ENCODE measurements at regions not wholly inside any gene's neighbourhood (a gene's known extent, or its start where the extent isn't known, plus 50 kb on each side); places are given as distances from the start of the nearest gene placed in this dataset.
A peak's percentile ranks its signal among the peaks of the same experiment; 100 is the strongest.

DNA sequence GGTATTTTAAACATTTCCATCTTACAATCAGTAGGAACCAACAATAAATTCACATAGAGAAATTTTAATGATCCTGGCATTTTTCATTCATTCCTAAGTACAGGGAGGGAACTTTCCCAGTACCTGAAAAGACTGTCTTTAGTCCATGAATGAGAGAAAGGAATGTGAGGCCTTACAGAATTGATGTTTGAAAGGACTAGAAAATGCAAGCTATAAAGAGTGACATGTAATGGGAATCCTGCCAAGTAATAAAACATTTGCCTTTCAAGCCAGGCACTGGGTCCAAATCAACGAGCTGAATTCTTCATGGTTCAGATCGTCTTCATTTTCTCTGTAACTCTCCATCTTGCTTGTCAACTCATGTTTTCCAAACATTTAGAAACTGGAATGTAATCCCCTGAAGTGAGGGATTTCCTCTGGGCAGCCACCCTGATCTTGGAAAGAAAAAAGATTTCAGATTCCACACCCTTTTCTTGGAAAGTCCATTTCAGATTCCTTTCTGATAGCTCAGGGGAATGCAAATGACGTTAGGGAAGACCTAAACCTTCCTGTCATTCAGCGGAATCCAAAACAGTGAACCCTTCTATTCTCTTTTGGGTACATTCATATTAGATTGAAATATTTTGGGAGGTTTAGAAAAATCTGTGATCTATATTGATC, 315.8 kb downstream of the SH3GL2 start:
- no peak for DNase-seq

DNA sequence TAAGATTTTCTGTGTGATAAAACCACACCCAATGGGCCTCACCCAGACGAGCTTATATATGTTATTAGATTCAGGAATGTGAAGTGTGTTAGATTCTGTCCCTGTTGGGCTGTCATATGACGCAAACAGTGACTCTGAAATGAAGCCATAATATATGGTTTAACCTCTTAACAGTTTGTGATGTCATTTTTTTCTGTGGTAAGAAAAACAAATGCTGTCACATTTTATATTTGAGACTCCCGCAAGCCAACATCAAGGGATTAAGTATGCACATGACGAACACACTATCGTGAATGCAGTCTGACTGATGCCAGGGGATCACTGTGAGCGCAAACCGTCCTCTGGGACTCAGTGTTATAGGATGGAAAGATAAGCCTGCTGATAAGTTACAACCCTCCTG, 321.7 kb downstream of the SH3GL2 start:
- no peak for DNase-seq

DNA sequence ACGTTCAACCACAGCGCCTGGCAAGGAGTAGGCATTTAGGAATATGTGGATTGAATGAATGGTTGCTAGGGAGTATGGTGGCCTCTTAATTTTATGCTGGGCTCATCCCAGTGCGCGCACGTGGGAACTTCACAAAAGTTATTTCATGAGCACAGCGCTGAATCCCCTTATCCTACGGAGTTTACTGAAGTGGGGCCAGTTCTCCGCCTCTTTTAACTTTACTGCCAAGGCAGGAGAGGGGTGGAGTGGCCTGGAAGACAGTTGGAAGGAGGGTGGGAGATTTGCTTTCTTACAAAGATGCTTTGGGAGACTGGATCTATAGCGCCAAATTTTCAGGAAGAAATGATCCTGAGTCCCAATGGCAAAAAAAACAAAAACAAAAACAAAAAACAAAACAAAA, 326.5 kb downstream of the SH3GL2 start:
- peak; percentile 67 for DNase-seq

- DNase-seq: no peak
These were observed 326.9 kb downstream of the SH3GL2 start for GRCh38 chr9:17905781-17906175.

GRCh38 chr9:17906176-17906840, 327.4 kb downstream of the SH3GL2 start:
- DNase-seq: peak; percentile 71

- peak; percentile 35 for DNase-seq
These were observed 328.2 kb downstream of the SH3GL2 start for GRCh38 chr9:17906841-17907778.

- peak; percentile 34 for DNase-seq
These were observed 329.1 kb downstream of the SH3GL2 start for GRCh38 chr9:17907779-17908508.

GRCh38 chr9:17926246-17926645, 347.4 kb downstream of the SH3GL2 start:
- DNase-seq: no peak

GRCh38 chr9:17927616-17928015, 348.8 kb downstream of the SH3GL2 start:
- DNase-seq: no peak

GRCh38 chr9:17928228-17928627, 349.4 kb downstream of the SH3GL2 start:
- DNase-seq: no peak

GRCh38 chr9:17928768-17929167, 349.9 kb downstream of the SH3GL2 start:
- DNase-seq: no peak

DNA sequence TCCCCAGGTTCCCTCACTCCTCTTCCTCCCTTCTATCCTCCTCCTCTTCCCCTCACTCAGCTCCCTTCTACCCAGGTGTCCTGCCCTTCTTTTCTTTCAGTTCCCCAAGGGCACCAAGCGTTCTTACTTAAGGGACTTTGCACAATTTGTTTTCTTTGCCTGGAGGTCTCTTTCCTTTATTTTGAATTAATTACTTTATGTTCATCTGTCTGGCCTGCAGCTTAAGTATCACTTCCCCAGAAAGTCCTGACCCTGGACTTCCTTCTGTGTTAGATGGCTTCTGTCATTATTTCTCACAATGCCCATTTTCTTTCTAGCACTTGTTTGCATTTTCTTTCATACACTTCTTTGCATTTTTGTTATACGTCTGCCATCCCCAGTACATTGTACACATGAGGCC, 350.6 kb downstream of the SH3GL2 start:
- no peak for DNase-seq

- DNase-seq: no peak
These were observed 351.2 kb downstream of the SH3GL2 start for GRCh38 chr9:17930071-17930470.

DNA sequence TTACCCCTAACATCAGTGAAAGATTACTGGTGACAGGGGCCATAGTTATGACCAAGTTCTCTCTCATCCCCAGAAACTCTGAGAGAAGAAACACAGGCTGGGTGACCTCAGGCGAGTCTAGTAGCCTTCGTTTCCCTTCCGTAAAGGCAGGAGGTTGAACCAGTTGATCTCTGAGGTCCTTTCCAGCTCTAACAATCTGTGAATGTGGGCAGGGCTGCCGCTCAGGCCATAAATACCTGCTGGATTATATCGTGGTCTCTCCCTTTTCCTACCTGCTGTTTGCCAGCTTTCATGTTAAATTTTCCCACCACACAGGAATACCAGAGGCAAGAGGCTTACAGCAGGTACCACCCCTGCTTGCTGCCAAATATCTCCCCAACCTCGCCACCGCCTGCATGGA, 357.5 kb downstream of the SH3GL2 start:
- no peak for DNase-seq

GRCh38 chr9:17938035-17938655, 359.3 kb downstream of the SH3GL2 start:
- DNase-seq: no peak

- DNase-seq: no peak
These were observed 363.6 kb downstream of the SH3GL2 start for GRCh38 chr9:17942498-17942897.

GRCh38 chr9:17955409-17955808, 376.5 kb downstream of the SH3GL2 start:
- DNase-seq: no peak

DNA sequence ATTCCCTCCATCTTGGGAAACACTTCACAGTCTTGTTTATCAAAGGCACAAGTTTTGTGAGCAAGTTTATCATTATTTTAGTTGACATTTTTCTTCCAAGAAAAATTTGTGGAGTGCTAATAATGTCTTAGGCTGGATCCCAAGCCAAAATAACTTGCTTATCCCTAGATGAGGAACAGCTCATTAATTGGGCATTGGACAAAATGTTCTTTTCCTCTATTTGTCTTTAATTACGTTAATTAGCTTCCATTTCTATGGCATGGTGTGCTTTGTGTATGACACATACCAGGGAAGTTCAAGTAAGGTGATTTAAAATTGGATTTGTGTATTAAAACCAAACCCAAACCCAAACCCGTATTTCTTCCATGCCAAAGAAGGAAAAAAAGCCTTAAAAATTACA, 379.5 kb downstream of the SH3GL2 start:
- DNase-seq: no peak

- no peak for DNase-seq
These were observed 383.9 kb downstream of the SH3GL2 start for GRCh38 chr9:17962747-17963146.

DNA sequence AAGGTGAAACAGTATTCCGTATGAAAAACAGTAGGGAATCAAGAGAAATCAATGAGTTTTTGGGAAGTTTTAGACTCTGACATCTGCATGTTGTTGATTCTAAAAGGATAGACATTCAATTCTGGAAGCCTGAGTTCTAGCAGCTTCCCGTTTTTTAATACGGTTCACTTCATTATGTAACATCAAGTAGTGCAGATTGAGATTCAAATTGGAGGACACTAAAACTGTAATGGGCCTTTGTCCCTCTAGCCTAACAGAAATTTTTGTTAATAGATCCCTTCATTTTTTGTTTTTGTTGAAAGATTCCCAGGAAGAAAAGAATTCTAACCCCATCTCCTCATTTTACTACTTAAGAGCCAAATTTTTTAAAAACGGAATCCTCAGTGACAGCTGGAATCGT, 384.6 kb downstream of the SH3GL2 start:
- no peak for DNase-seq

DNA sequence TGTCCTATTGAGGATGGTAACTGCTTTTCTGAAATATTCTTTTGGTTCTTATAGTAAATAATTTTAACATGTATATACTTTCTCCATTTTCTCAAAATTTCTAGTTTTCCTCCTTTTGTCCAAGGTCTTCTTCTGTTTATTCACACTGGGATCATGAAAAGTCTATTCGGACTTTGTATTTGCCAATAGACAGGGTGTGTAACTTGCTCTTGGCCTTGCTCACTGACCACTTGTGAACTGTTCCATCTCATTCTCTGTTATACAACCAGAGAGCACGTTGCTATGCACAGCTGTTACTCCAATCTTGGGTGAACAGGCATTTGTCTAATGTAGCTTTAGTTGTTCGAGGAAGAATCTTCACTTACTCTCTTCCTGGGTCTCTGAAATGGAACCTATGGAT, 388.9 kb downstream of the SH3GL2 start:
- no peak for DNase-seq

GRCh38 chr9:17969232-17969631, 390.4 kb downstream of the SH3GL2 start:
- DNase-seq: no peak

DNA sequence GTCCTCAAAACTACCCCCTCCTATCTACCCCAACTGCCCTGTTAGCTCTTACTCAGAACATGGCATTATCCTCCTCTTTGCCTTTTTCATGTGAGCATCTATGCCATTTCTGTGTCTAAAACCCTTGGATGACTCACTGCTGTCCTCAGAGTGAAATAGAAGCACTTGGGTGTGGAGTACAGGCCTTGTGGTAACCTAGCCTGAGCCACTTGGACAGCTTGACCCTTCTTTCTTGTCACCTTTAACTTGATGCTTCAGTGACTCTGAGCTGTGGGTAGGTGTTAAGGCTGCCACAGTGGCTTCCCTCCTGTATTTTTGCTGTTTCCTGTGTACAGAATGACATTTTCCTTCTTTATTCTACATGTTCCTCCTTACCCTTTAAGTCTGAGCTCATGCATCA, 391.4 kb downstream of the SH3GL2 start:
- DNase-seq: no peak
